Hepatocyte (in vitro differentiated cells): ENCODE measurements at regions not wholly inside any gene's neighbourhood (a gene's known extent, or its start where the extent isn't known, plus 50 kb on each side); places are given as distances from the start of the nearest gene placed in this dataset.

Source experiments
- CTCF ChIP-seq: fragments of 200-600 bp; sonication (generic); IDR thresholded peaks from 2 replicates; pipeline ENCODE4 v1.5.1; 2016; ENCODE audit warnings: antibody characterized with exemption, mild to moderate bottlenecking; ENCODE audit not compliant: poor library complexity
- EZH2 ChIP-seq: fragments of 200-600 bp; sonication (generic); IDR thresholded peaks from 2 replicates; pipeline ENCODE4 v1.6.1; 2016; ENCODE audit warnings: antibody characterized with exemption, mild to moderate bottlenecking, borderline replicate concordance

GRCh38 chr18:40040574-40040973, 1914.5 kb upstream of the PIK3C3 start:
- TF ChIP-seq EZH2 (no peak), CTCF (no peak)
